H1 (cell line): ENCODE measurements at regions not wholly inside any gene's neighbourhood (a gene's known extent, or its start where the extent isn't known, plus 50 kb on each side); places are given as distances from the start of the nearest gene placed in this dataset.

Experiments used
- EZH2 ChIP-seq: fragments of 200-600 bp; sonication (generic); IDR thresholded peaks from 2 replicates; pipeline ENCODE4 v1.7.1; 2012; ENCODE audit warnings: low read depth, mild to moderate bottlenecking, moderate library complexity, low read length, inconsistent platforms; ENCODE audit not compliant: severe bottlenecking
- POLR2A ChIP-seq, 2 experiments: IDR thresholded peaks; 1 replicate in 1 of 2; 2 replicates in 1 of 2; pipeline ENCODE4 v1.6.1; 2011; ENCODE audit warnings: low read depth in 2 of 2, low read length in 2 of 2, mild to moderate bottlenecking in 2 of 2; ENCODE audit errors: control extremely low read depth in 1 of 2
- POLR2AphosphoS5 ChIP-seq: IDR thresholded peaks from 2 replicates; pipeline ENCODE4 v1.6.1; 2011; ENCODE audit warnings: low read depth, low read length
- RFX5 ChIP-seq: IDR thresholded peaks from 2 replicates; pipeline ENCODE4 v1.6.1; 2011; ENCODE audit warnings: low read depth, low read length, improper control_type of control experiment, borderline replicate concordance
- SIN3A ChIP-seq, 2 experiments: IDR thresholded peaks in 1 of 2; conservative IDR thresholded peaks in 1 of 2; 2 replicates each; pipeline ENCODE4 v1.6.1; 2011 to 2012; ENCODE audit warnings: low read length in 2 of 2, improper control_type of control experiment in 1 of 2, low read depth in 1 of 2, mild to moderate bottlenecking in 1 of 2
- SIRT6 ChIP-seq: IDR thresholded peaks from one replicate; pipeline ENCODE4 v1.7.1; 2012; ENCODE audit warnings: low read length, inconsistent platforms
- SP1 ChIP-seq: IDR thresholded peaks from 2 replicates; pipeline ENCODE4 v1.6.1; 2011; ENCODE audit warnings: low read depth, low read length
- SUZ12 ChIP-seq: fragments of 200-600 bp; sonication (generic); IDR thresholded peaks from 2 replicates; pipeline ENCODE4 v1.6.1; 2012; ENCODE audit warnings: mild to moderate bottlenecking, inconsistent platforms, low read length, moderate library complexity, mixed read lengths
- TAF1 ChIP-seq: IDR thresholded peaks from 2 replicates; pipeline ENCODE4 v1.6.1; 2011; ENCODE audit warnings: mild to moderate bottlenecking, low read depth, low read length
- ZNF274 ChIP-seq: IDR thresholded peaks from 2 replicates; pipeline ENCODE4 v1.7.0; 2012; ENCODE audit warnings: low read length, borderline replicate concordance; ENCODE audit errors: extremely low read depth
- TF ChIP-seq, protein P1 (sequence below), 3 experiments: IDR thresholded peaks; 1 replicate in 2 of 3; 2 replicates in 1 of 3; pipeline versions ENCODE4 v1.5.1 to v1.6.1; 2011; ENCODE audit warnings: low read length in 3 of 3, mild to moderate bottlenecking in 3 of 3, inconsistent platforms in 2 of 3, low read depth in 1 of 3, moderate library complexity in 1 of 3; ENCODE audit not compliant: insufficient read depth in 1 of 3; ENCODE audit errors: control extremely low read depth in 1 of 3
- TF ChIP-seq, protein P2 (sequence below): IDR thresholded peaks from 2 replicates; pipeline ENCODE4 v1.6.1; 2011; ENCODE audit warnings: low read length, improper control_type of control experiment

- TF ChIP-seq EZH2: no peak
- no peak for TF ChIP-seq SUZ12
- TF ChIP-seq TAF1: no peak
- TF ChIP-seq, protein P1, sequence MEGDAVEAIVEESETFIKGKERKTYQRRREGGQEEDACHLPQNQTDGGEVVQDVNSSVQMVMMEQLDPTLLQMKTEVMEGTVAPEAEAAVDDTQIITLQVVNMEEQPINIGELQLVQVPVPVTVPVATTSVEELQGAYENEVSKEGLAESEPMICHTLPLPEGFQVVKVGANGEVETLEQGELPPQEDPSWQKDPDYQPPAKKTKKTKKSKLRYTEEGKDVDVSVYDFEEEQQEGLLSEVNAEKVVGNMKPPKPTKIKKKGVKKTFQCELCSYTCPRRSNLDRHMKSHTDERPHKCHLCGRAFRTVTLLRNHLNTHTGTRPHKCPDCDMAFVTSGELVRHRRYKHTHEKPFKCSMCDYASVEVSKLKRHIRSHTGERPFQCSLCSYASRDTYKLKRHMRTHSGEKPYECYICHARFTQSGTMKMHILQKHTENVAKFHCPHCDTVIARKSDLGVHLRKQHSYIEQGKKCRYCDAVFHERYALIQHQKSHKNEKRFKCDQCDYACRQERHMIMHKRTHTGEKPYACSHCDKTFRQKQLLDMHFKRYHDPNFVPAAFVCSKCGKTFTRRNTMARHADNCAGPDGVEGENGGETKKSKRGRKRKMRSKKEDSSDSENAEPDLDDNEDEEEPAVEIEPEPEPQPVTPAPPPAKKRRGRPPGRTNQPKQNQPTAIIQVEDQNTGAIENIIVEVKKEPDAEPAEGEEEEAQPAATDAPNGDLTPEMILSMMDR (IDR thresholded peaks at IDR 0.05; ENCODE audit: control extremely low read depth in 1 of 3, insufficient read depth in 1 of 3, low read depth in 1 of 3, low read length in 3 of 3): no peak
- no peak for TF ChIP-seq SIRT6
- no peak for TF ChIP-seq ZNF274
- no peak for TF ChIP-seq POLR2AphosphoS5
- no peak for TF ChIP-seq SIN3A (conservative IDR thresholded peaks at IDR 0.05 in 1 of 2, IDR thresholded peaks at IDR 0.05 in 1 of 2; ENCODE audit: low read depth in 1 of 2, low read length in 2 of 2)
- no peak for TF ChIP-seq SP1
- TF ChIP-seq, protein P2, sequence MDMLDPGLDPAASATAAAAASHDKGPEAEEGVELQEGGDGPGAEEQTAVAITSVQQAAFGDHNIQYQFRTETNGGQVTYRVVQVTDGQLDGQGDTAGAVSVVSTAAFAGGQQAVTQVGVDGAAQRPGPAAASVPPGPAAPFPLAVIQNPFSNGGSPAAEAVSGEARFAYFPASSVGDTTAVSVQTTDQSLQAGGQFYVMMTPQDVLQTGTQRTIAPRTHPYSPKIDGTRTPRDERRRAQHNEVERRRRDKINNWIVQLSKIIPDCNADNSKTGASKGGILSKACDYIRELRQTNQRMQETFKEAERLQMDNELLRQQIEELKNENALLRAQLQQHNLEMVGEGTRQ: no peak
- no peak for TF ChIP-seq POLR2A (IDR thresholded peaks at IDR 0.05; ENCODE audit: control extremely low read depth in 1 of 2, low read depth in 2 of 2, low read length in 2 of 2)
- no peak for TF ChIP-seq RFX5
Observed at GRCh38 chr3:27059489-27059888, 309.7 kb downstream of the NEK10 start.
